ENCODE measurements at regions not wholly inside any gene's neighbourhood (a gene's known extent, or its start where the extent isn't known, plus 50 kb on each side); places are given as distances from the start of the nearest gene placed in this dataset.

DNA sequence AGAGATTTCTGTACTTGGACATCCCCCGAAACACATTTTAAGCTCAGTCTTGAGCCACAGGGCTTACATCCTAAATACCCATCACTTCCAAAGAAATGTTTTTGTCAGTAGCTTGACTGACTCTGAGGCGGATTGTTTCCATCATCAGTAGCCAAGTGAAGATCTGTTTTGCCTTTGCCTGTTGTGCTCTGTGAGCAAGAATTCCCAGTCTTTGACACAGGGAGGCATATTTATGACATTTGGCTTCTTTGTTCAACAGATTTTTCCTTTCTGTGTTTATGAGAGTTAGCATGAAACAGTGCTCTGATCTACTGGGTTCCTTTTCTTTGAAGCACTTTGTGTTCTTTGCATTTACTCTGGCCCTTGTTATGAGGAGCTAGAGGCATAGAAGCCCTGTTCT, 132.1 kb upstream of the CDIN1 start:
- 86% methylated on average over 2 of the region's 2 CpGs for WGBS (ENCODE audit: missing lambda C conversion rate)
- Histone ChIP-seq H3K4me2 (no peak overlapping the region), H3K4me3 (no peak overlapping the region), H3K9me3 (no peaks in the 10 kb centered on the region), H3K27ac (no peak overlapping the region), H3K4me1 (no peaks in the 10 kb centered on the region)
- DNase-seq (ENCODE audit: low read depth in 1 of 2, low spot score in 1 of 2) (no peak), ATAC-seq (no peak), FAIRE-seq (no peak)
- no peak for TF ChIP-seq RARB (CRISPR knock-in tag; IDR thresholded peaks at IDR 0.05)
- no peak for TF ChIP-seq SREBF2 (IDR thresholded peaks at IDR 0.05)
- TF ChIP-seq SMC3 (IDR thresholded peaks at IDR 0.05) = no peak
- no peak for TF ChIP-seq MAFK (IDR thresholded peaks at IDR 0.05; ENCODE audit: partially characterized antibody)
- TF ChIP-seq HEYL (CRISPR knock-in tag; IDR thresholded peaks at IDR 0.05) = no peak
- TF ChIP-seq ZNF302 (CRISPR knock-in tag; IDR thresholded peaks at IDR 0.05) = no peak
- TF ChIP-seq, protein P1, sequence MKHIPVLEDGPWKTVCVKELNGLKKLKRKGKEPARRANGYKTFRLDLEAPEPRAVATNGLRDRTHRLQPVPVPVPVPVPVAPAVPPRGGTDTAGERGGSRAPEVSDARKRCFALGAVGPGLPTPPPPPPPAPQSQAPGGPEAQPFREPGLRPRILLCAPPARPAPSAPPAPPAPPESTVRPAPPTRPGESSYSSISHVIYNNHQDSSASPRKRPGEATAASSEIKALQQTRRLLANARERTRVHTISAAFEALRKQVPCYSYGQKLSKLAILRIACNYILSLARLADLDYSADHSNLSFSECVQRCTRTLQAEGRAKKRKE (CRISPR knock-in tag; IDR thresholded peaks at IDR 0.05; ENCODE audit: low read depth) = no peak
- no peak for TF ChIP-seq POLR2AphosphoS2 (conservative IDR thresholded peaks at IDR 0.05; ENCODE audit: low read length)
- TF ChIP-seq POLR2A (IDR thresholded peaks at IDR 0.05; ENCODE audit: low read length) = no peak
- POLR2A ChIA-PET = no interaction called here
- CTCF ChIA-PET = interaction anchor here (0.9 kb wide), 1 partner anchor 10 kb away, joined by 3 read pairs; no protein-coding TSS in a partner anchor

DNA sequence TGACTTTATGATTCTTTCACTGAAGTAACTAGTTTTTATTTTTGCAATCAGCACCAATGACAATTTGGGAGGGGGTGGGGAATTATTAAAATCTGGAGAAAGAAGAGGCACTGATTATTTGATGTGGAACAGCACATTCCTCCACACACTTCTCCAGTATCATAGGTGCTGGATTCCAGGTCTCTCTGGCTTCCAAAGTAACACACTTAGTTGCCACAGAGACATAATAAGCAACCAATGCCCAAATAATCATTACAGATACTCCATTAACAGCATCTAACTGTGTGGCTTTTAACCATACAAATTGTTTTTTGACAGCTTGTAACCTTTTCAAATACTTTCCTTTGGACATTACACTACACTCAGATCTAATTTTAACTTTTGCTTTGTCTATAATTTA, 131.0 kb upstream of the CDIN1 start:
- POLR2A ChIA-PET = no interaction called here
- FAIRE-seq = no peak
- no peak overlapping the region for H3K27ac ChIP-seq
- CTCF ChIA-PET = no interaction called here
- no peak overlapping the region for H3K4me2 ChIP-seq
- ATAC-seq = no peak
- no peak for DNase-seq (ENCODE audit: low read depth in 1 of 2, low spot score in 1 of 2)
- H3K4me1 ChIP-seq = no peaks in the 10 kb centered on the region
- H3K4me3 ChIP-seq = no peak overlapping the region
- H3K9me3 ChIP-seq = no peaks in the 10 kb centered on the region
- no peak for TF ChIP-seq MAFK (IDR thresholded peaks at IDR 0.05; ENCODE audit: partially characterized antibody)
- no peak for TF ChIP-seq MYC (IDR thresholded peaks at IDR 0.05; ENCODE audit: borderline replicate concordance, low read length)
- TF ChIP-seq, protein P2, sequence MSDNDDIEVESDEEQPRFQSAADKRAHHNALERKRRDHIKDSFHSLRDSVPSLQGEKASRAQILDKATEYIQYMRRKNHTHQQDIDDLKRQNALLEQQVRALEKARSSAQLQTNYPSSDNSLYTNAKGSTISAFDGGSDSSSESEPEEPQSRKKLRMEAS (IDR thresholded peaks at IDR 0.05) = no peak
- no peak for TF ChIP-seq BHLHE40 (IDR thresholded peaks at IDR 0.05; ENCODE audit: low read depth, low read length)
- no peak for TF ChIP-seq EP300 (IDR thresholded peaks at IDR 0.05)
- TF ChIP-seq NFE2L2 (conservative IDR thresholded peaks at IDR 0.05; ENCODE audit: low read length) = no peak
- TF ChIP-seq TP53 (CRISPR knock-in tag; IDR thresholded peaks at IDR 0.05) = no peak
- no peak for TF ChIP-seq NPAS2 (CRISPR knock-in tag; IDR thresholded peaks at IDR 0.05; ENCODE audit: borderline replicate concordance)
- TF ChIP-seq EHMT2 (IDR thresholded peaks at IDR 0.05; ENCODE audit: low read depth) = no peak
- no peak for TF ChIP-seq KDM1A (IDR thresholded peaks at IDR 0.05; ENCODE audit: low read depth)
- no peak for TF ChIP-seq RCOR1 (IDR thresholded peaks at IDR 0.05; ENCODE audit: low read depth, low read length)
- no peak for TF ChIP-seq EHF (CRISPR knock-in tag; IDR thresholded peaks at IDR 0.05)

DNA sequence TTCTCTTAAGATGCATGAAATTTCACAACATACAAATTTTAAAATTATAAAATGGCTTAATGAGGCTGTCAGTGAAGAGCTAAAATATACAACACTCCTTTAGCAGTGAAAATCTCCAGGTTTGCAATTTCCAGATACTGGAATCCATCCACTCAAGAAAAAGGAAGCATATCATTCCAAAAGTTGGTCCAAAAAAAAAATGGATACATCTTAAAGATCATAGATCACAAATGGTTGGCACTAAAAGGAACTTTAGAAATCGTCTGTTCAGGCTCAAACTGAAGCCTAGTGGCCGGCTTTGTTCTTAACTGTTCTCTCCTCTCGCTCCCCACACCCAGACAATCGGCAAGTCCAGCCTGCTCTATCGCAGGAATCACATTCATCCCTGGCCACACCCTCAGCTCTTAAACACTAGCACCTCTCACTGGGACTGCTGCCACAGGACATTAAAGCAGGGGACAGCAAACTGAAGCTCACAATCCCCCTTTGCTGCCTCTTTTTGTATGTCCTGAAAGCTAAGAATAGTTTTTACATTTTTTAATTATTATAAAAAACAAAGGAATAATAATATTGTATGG, 130.3 kb upstream of the CDIN1 start:
- ChIA-PET POLR2A (no interaction called here), CTCF (no interaction called here)
- H3K4me1 ChIP-seq = no peaks in the 10 kb centered on the region
- DNase-seq (ENCODE audit: low read depth in 1 of 2, low spot score in 1 of 2) = peak in 1 of 2 experiments; percentile 42
- peak in 1 of 2 experiments; percentile 51; a peak in 1 of 6 replicates for ATAC-seq
- 68% methylated on average over 5 of the region's 5 CpGs for WGBS (ENCODE audit: missing lambda C conversion rate)
- no peak overlapping the region for H3K4me3 ChIP-seq
- FAIRE-seq = no peak
- H3K9me3 ChIP-seq = no peaks in the 10 kb centered on the region
- H3K27ac ChIP-seq = no peak overlapping the region
- H3K4me2 ChIP-seq = no peak overlapping the region
- no peak for TF ChIP-seq TFCP2L1 (CRISPR knock-in tag; IDR thresholded peaks at IDR 0.05)
- no peak for TF ChIP-seq HOXB5 (CRISPR knock-in tag; IDR thresholded peaks at IDR 0.05)
- no peak for TF ChIP-seq FOXS1 (CRISPR knock-in tag; IDR thresholded peaks at IDR 0.05)
- TF ChIP-seq KDM1A (IDR thresholded peaks at IDR 0.05; ENCODE audit: low read depth) = no peak
- TF ChIP-seq, protein P3, sequence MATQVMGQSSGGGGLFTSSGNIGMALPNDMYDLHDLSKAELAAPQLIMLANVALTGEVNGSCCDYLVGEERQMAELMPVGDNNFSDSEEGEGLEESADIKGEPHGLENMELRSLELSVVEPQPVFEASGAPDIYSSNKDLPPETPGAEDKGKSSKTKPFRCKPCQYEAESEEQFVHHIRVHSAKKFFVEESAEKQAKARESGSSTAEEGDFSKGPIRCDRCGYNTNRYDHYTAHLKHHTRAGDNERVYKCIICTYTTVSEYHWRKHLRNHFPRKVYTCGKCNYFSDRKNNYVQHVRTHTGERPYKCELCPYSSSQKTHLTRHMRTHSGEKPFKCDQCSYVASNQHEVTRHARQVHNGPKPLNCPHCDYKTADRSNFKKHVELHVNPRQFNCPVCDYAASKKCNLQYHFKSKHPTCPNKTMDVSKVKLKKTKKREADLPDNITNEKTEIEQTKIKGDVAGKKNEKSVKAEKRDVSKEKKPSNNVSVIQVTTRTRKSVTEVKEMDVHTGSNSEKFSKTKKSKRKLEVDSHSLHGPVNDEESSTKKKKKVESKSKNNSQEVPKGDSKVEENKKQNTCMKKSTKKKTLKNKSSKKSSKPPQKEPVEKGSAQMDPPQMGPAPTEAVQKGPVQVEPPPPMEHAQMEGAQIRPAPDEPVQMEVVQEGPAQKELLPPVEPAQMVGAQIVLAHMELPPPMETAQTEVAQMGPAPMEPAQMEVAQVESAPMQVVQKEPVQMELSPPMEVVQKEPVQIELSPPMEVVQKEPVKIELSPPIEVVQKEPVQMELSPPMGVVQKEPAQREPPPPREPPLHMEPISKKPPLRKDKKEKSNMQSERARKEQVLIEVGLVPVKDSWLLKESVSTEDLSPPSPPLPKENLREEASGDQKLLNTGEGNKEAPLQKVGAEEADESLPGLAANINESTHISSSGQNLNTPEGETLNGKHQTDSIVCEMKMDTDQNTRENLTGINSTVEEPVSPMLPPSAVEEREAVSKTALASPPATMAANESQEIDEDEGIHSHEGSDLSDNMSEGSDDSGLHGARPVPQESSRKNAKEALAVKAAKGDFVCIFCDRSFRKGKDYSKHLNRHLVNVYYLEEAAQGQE (IDR thresholded peaks at IDR 0.05) = no peak
- TF ChIP-seq, protein P4, sequence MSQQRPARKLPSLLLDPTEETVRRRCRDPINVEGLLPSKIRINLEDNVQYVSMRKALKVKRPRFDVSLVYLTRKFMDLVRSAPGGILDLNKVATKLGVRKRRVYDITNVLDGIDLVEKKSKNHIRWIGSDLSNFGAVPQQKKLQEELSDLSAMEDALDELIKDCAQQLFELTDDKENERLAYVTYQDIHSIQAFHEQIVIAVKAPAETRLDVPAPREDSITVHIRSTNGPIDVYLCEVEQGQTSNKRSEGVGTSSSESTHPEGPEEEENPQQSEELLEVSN (IDR thresholded peaks at IDR 0.05; ENCODE audit: borderline replicate concordance, low read depth) = no peak
- TF ChIP-seq ESRRA (IDR thresholded peaks at IDR 0.05; ENCODE audit: borderline replicate concordance, low read length) = no peak
- TF ChIP-seq CBX2 (IDR thresholded peaks at IDR 0.05; ENCODE audit: borderline replicate concordance, low read depth) = no peak
- TF ChIP-seq ZSCAN20 (CRISPR knock-in tag; IDR thresholded peaks at IDR 0.05) = no peak
- TF ChIP-seq JUNB (IDR thresholded peaks at IDR 0.05) = no peak
- no peak for TF ChIP-seq JUN (IDR thresholded peaks at IDR 0.05)
- TF ChIP-seq, protein P2 (IDR thresholded peaks at IDR 0.05) = no peak
- no peak for TF ChIP-seq SMC3 (IDR thresholded peaks at IDR 0.05)
- TF ChIP-seq, protein P5, sequence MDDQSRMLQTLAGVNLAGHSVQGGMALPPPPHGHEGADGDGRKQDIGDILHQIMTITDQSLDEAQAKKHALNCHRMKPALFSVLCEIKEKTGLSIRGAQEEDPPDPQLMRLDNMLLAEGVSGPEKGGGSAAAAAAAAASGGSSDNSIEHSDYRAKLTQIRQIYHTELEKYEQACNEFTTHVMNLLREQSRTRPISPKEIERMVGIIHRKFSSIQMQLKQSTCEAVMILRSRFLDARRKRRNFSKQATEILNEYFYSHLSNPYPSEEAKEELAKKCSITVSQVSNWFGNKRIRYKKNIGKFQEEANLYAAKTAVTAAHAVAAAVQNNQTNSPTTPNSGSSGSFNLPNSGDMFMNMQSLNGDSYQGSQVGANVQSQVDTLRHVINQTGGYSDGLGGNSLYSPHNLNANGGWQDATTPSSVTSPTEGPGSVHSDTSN (IDR thresholded peaks at IDR 0.05) = no peak
